ENCODE measurements at regions not wholly inside any gene's neighbourhood (a gene's known extent, or its start where the extent isn't known, plus 50 kb on each side); places are given as distances from the start of the nearest gene placed in this dataset.

- TF ChIP-seq YY1 (IDR thresholded peaks at IDR 0.05; ENCODE audit: insufficient read depth, insufficient read length) = no peak
- TF ChIP-seq ZNF274 (IDR thresholded peaks at IDR 0.05; ENCODE audit: low read depth, low read length) = no peak
- TF ChIP-seq SUZ12 (IDR thresholded peaks at IDR 0.05; ENCODE audit: extremely low read depth, insufficient read depth, insufficient read length) = no peak
- Histone ChIP-seq H3K9me3 (ENCODE audit: insufficient read depth, low read length) (no peaks in the 10 kb centered on the region), H3K4me1 (ENCODE audit: insufficient read depth, insufficient read length) (peaks cover 3% of the 10 kb centered on the region)
Observed at GRCh38 chr5:61604076-61605025, 272.3 kb downstream of the ZSWIM6 start.

DNA sequence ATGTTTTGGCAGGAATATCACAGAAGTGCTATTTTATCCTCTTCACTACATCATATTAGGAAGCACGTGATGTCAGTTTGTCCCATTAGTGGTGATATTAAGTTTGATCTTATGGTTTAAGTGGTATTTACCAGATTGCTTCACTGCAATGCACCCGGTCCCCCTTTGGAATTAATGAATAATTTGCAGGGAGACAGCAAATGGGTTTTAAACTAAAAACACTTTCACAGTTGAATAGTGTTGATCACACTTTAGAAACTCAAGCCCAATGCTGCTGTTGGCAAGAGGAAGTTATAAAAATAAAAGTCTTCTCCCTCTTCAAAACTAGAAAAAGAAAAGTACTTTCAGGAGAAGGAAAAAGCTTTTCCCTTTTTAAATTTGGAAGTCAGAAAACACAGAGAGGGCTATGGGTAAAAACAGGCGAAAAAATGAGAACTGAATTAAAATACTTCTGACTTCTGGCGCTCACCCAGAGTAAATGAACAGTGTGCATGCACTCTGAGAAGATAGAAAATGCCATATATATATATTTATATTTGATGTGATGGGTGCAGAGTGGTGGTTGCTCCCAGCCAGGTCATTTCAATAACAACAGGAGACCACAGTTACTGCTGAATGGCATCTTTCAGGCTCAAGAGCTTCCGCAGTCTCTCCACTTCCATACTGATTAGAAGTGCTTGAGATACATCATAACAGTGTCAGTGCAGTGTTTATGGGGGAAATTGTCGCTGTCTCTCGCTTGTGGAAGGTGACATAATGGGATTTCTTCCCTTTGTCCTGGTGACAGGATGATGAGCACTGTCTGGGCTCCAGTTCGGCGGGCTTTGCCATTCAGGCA is 278.0 kb downstream of the ZSWIM6 start:
- DNase-seq (ENCODE audit: low read depth, low spot score) = no peak
- Histone ChIP-seq H3K36me3 (ENCODE audit: insufficient read depth, insufficient read length, low read length) (no peaks in the 10 kb centered on the region), H3K4me1 (ENCODE audit: insufficient read depth, insufficient read length) (peaks cover 2% of the 10 kb centered on the region), H3K9ac (ENCODE audit: insufficient read length, low read depth) (no peak overlapping the region), H3K4me3 (ENCODE audit: insufficient read length, low read depth) (no peak overlapping the region), H3K9me3 (ENCODE audit: insufficient read depth, low read length) (no peaks in the 10 kb centered on the region), H3K27me3 (ENCODE audit: insufficient read depth, insufficient read length) (no peaks in the 10 kb centered on the region)
- TF ChIP-seq SUZ12 (IDR thresholded peaks at IDR 0.05; ENCODE audit: extremely low read depth, insufficient read depth, insufficient read length) = no peak
- TF ChIP-seq ZNF274 (IDR thresholded peaks at IDR 0.05; ENCODE audit: low read depth, low read length) = no peak
- no peak for TF ChIP-seq YY1 (IDR thresholded peaks at IDR 0.05; ENCODE audit: insufficient read depth, insufficient read length)

More at GRCh38 chr5:61604076-61605025, 272.3 kb downstream of the ZSWIM6 start:
- no peaks in the 10 kb centered on the region for H3K27me3 ChIP-seq (ENCODE audit: insufficient read depth, insufficient read length)
- no peaks in the 10 kb centered on the region for H3K36me3 ChIP-seq (ENCODE audit: insufficient read depth, insufficient read length, low read length)
- H3K4me3 ChIP-seq (ENCODE audit: insufficient read length, low read depth) = no peak overlapping the region
- no peak for DNase-seq (ENCODE audit: low read depth, low spot score)
- H3K9ac ChIP-seq (ENCODE audit: insufficient read length, low read depth) = no peak overlapping the region

- TF ChIP-seq ZNF274 (IDR thresholded peaks at IDR 0.05; ENCODE audit: low read depth, low read length) = no peak
- TF ChIP-seq SUZ12 (IDR thresholded peaks at IDR 0.05; ENCODE audit: extremely low read depth, insufficient read depth, insufficient read length) = no peak
- TF ChIP-seq YY1 (IDR thresholded peaks at IDR 0.05; ENCODE audit: insufficient read depth, insufficient read length) = no peak
- H3K36me3 ChIP-seq (ENCODE audit: insufficient read depth, insufficient read length, low read length) = no peaks in the 10 kb centered on the region
- H3K4me1 ChIP-seq (ENCODE audit: insufficient read depth, insufficient read length) = peaks cover 2% of the 10 kb centered on the region
- no peaks in the 10 kb centered on the region for H3K27me3 ChIP-seq (ENCODE audit: insufficient read depth, insufficient read length)
- H3K9ac ChIP-seq (ENCODE audit: insufficient read length, low read depth) = no peak overlapping the region
- H3K4me3 ChIP-seq (ENCODE audit: insufficient read length, low read depth) = no peak overlapping the region
- no peaks in the 10 kb centered on the region for H3K9me3 ChIP-seq (ENCODE audit: insufficient read depth, low read length)
- no peak for DNase-seq (ENCODE audit: low read depth, low spot score)
Observed at GRCh38 chr5:61610678-61611024, 278.6 kb downstream of the ZSWIM6 start.

GRCh38 chr5:61612431-61612830 is 280.4 kb downstream of the ZSWIM6 start:
- no peak overlapping the region for H3K9ac ChIP-seq (ENCODE audit: insufficient read length, low read depth)
- H3K27me3 ChIP-seq (ENCODE audit: insufficient read depth, insufficient read length) = no peaks in the 10 kb centered on the region
- H3K4me1 ChIP-seq (ENCODE audit: insufficient read depth, insufficient read length) = peaks cover 2% of the 10 kb centered on the region
- no peak overlapping the region for H3K4me3 ChIP-seq (ENCODE audit: insufficient read length, low read depth)
- no peak for DNase-seq (ENCODE audit: low read depth, low spot score)
- TF ChIP-seq YY1 (IDR thresholded peaks at IDR 0.05; ENCODE audit: insufficient read depth, insufficient read length) = no peak
- no peak for TF ChIP-seq ZNF274 (IDR thresholded peaks at IDR 0.05; ENCODE audit: low read depth, low read length)
- TF ChIP-seq SUZ12 (IDR thresholded peaks at IDR 0.05; ENCODE audit: extremely low read depth, insufficient read depth, insufficient read length) = no peak
- H3K9me3 ChIP-seq (ENCODE audit: insufficient read depth, low read length) = no peaks in the 10 kb centered on the region
- H3K36me3 ChIP-seq (ENCODE audit: insufficient read depth, insufficient read length, low read length) = no peaks in the 10 kb centered on the region

- H3K9me3 ChIP-seq (ENCODE audit: insufficient read depth, low read length) = no peaks in the 10 kb centered on the region
- H3K27me3 ChIP-seq (ENCODE audit: insufficient read depth, insufficient read length) = no peaks in the 10 kb centered on the region
- H3K4me1 ChIP-seq (ENCODE audit: insufficient read depth, insufficient read length) = peaks cover 2% of the 10 kb centered on the region
Observed at GRCh38 chr5:61613679-61614078, 281.6 kb downstream of the ZSWIM6 start.

GRCh38 chr5:61614606-61615005 is 282.5 kb downstream of the ZSWIM6 start:
- H3K27me3 ChIP-seq (ENCODE audit: insufficient read depth, insufficient read length) = no peaks in the 10 kb centered on the region
- no peak overlapping the region for H3K9ac ChIP-seq (ENCODE audit: insufficient read length, low read depth)
- no peak overlapping the region for H3K4me3 ChIP-seq (ENCODE audit: insufficient read length, low read depth)
- H3K9me3 ChIP-seq (ENCODE audit: insufficient read depth, low read length) = no peaks in the 10 kb centered on the region
- H3K4me1 ChIP-seq (ENCODE audit: insufficient read depth, insufficient read length) = peaks cover 2% of the 10 kb centered on the region
- no peak for DNase-seq (ENCODE audit: low read depth, low spot score)
- H3K36me3 ChIP-seq (ENCODE audit: insufficient read depth, insufficient read length, low read length) = no peaks in the 10 kb centered on the region
- no peak for TF ChIP-seq SUZ12 (IDR thresholded peaks at IDR 0.05; ENCODE audit: extremely low read depth, insufficient read depth, insufficient read length)
- TF ChIP-seq ZNF274 (IDR thresholded peaks at IDR 0.05; ENCODE audit: low read depth, low read length) = no peak
- TF ChIP-seq YY1 (IDR thresholded peaks at IDR 0.05; ENCODE audit: insufficient read depth, insufficient read length) = no peak

More at GRCh38 chr5:61613679-61614078, 281.6 kb downstream of the ZSWIM6 start:
- DNase-seq (ENCODE audit: low read depth, low spot score) = no peak
- TF ChIP-seq ZNF274 (IDR thresholded peaks at IDR 0.05; ENCODE audit: low read depth, low read length) (no peak), YY1 (IDR thresholded peaks at IDR 0.05; ENCODE audit: insufficient read depth, insufficient read length) (no peak), SUZ12 (IDR thresholded peaks at IDR 0.05; ENCODE audit: extremely low read depth, insufficient read depth, insufficient read length) (no peak)
- H3K4me3 ChIP-seq (ENCODE audit: insufficient read length, low read depth) = no peak overlapping the region
- H3K9ac ChIP-seq (ENCODE audit: insufficient read length, low read depth) = no peak overlapping the region
- H3K36me3 ChIP-seq (ENCODE audit: insufficient read depth, insufficient read length, low read length) = no peaks in the 10 kb centered on the region

- no peak for DNase-seq (ENCODE audit: low read depth, low spot score)
- Histone ChIP-seq H3K4me1 (ENCODE audit: insufficient read depth, insufficient read length) (no peaks in the 10 kb centered on the region), H3K27me3 (ENCODE audit: insufficient read depth, insufficient read length) (no peaks in the 10 kb centered on the region), H3K9me3 (ENCODE audit: insufficient read depth, low read length) (no peaks in the 10 kb centered on the region), H3K9ac (ENCODE audit: insufficient read length, low read depth) (no peak overlapping the region), H3K36me3 (ENCODE audit: insufficient read depth, insufficient read length, low read length) (no peaks in the 10 kb centered on the region), H3K4me3 (ENCODE audit: insufficient read length, low read depth) (no peak overlapping the region)
- TF ChIP-seq YY1 (IDR thresholded peaks at IDR 0.05; ENCODE audit: insufficient read depth, insufficient read length) (no peak), SUZ12 (IDR thresholded peaks at IDR 0.05; ENCODE audit: extremely low read depth, insufficient read depth, insufficient read length) (no peak), ZNF274 (IDR thresholded peaks at IDR 0.05; ENCODE audit: low read depth, low read length) (no peak)
Observed at GRCh38 chr5:61617039-61617438, 285.0 kb downstream of the ZSWIM6 start.

Measured in NT2/D1 (cell line).